ENCODE measurements at regions not wholly inside any gene's neighbourhood (a gene's known extent, or its start where the extent isn't known, plus 50 kb on each side); places are given as distances from the start of the nearest gene placed in this dataset.

GRCh38 chr12:131372706-131373195 is 338.1 kb upstream of the SFSWAP start:
- no peak for FAIRE-seq
- ChIA-PET POLR2A (ENCODE audit: partially characterized antibody) (no interaction called here), CTCF (ENCODE audit: partially characterized antibody) (no interaction called here)
- DNase-seq (ENCODE audit: low read depth in 1 of 2, low spot score in 2 of 2) = no peak
- no peak overlapping the region for H3K4me2 ChIP-seq (ENCODE audit: insufficient read depth in 1 of 2, low read depth in 2 of 2, low read length in 2 of 2)
- H2BK120ac ChIP-seq (replicated peaks; ENCODE audit: low read depth, low read length) = no peak overlapping the region
- peaks cover 0 to 2% (median 0%) of the 10 kb centered on the region in 4 experiments; a peak in 1 of 7 replicates for H3K4me1 ChIP-seq (replicated peaks in 1 of 4; ENCODE audit: control insufficient read depth in 3 of 4, insufficient read depth in 4 of 4, low read length in 3 of 4)
- no peak overlapping the region for H2AFZ ChIP-seq (ENCODE audit: low read length)
- H4K8ac ChIP-seq (ENCODE audit: extremely low read depth, insufficient read depth, low read length) = no peak overlapping the region; the same call in 1 of the 2 replicates
- no peak overlapping the region for H3K27ac ChIP-seq (ENCODE audit: low read depth, low read length)
- WGBS, 2 experiments (ENCODE audit: extremely low coverage in 1 of 2, insufficient coverage in 1 of 2, insufficient read length in 1 of 2, insufficient replicate concordance in 2 of 2, low coverage in 1 of 2, low lambda C conversion rate in 2 of 2, missing lambda C conversion rate in 1 of 2) = 93 to 100% methylated on average over 2 of the region's 2 CpGs
- H2BK20ac ChIP-seq (ENCODE audit: low read length) = no peak overlapping the region
- H3K4ac ChIP-seq (replicated peaks; ENCODE audit: insufficient read length, low read depth, low read length) = no peak overlapping the region
- TF ChIP-seq RNF2 (IDR thresholded peaks at IDR 0.05; ENCODE audit: borderline replicate concordance, low read depth, low read length, missing control alignments, poor library complexity, severe bottlenecking) (no peak), PHF8 (conservative IDR thresholded peaks at IDR 0.05; ENCODE audit: low read depth, low read length) (no peak), TCF12 (IDR thresholded peaks at IDR 0.05; ENCODE audit: low read depth, low read length) (no peak), TEAD4 (IDR thresholded peaks at IDR 0.05; ENCODE audit: low read depth, low read length) (no peak), RFX5 (IDR thresholded peaks at IDR 0.05; ENCODE audit: borderline replicate concordance, low read depth, low read length) (no peak), NRF1 (IDR thresholded peaks at IDR 0.05; ENCODE audit: low read depth, low read length) (no peak), KDM1A (IDR thresholded peaks at IDR 0.05; ENCODE audit: borderline replicate concordance, low read length) (no peak), RBBP5 (IDR thresholded peaks at IDR 0.05; ENCODE audit: borderline replicate concordance, low read depth, low read length) (no peak)
- H3K36me3 ChIP-seq (ENCODE audit: control insufficient read depth in 2 of 4, insufficient read depth in 4 of 4, low read length in 3 of 4) = no peaks in the 10 kb centered on the region
- H2BK5ac ChIP-seq (ENCODE audit: low read depth, low read length) = no peak overlapping the region
- H3K23ac ChIP-seq (ENCODE audit: insufficient read length) = no peak overlapping the region
- H3K27me3 ChIP-seq (replicated peaks in 1 of 4; ENCODE audit: control insufficient read depth in 3 of 4, extremely low read depth in 1 of 4, insufficient read depth in 3 of 4, low read length in 3 of 4) = no peaks in the 10 kb centered on the region
- peaks cover 5% of the 10 kb centered on the region; the same call in 1 of the 2 replicates for H3K23me2 ChIP-seq (ENCODE audit: low read depth, low read length)
- peaks cover 0 to 2% of the 10 kb centered on the region in 2 experiments for H4K20me1 ChIP-seq (replicated peaks in 1 of 2; ENCODE audit: control insufficient read depth in 1 of 2, insufficient read depth in 2 of 2, low read length in 2 of 2)
- peak overlapping the region; percentile 93 for H2AK5ac ChIP-seq (ENCODE audit: low read depth, low read length)
- no peak overlapping the region for H4K5ac ChIP-seq (ENCODE audit: insufficient read length, low read depth, low read length)
- H2BK15ac ChIP-seq (ENCODE audit: low read length) = no peak overlapping the region
- no peak overlapping the region for H3K14ac ChIP-seq (ENCODE audit: insufficient read length)
- no peak overlapping the region; the same call in 1 of the 2 replicates for H2BK12ac ChIP-seq (ENCODE audit: low read depth, low read length)
- no peaks in the 10 kb centered on the region for H3K79me2 ChIP-seq (ENCODE audit: control insufficient read depth in 1 of 2, insufficient read depth in 2 of 2, low read length in 2 of 2)
- H3K79me1 ChIP-seq (ENCODE audit: low read depth, low read length) = no peaks in the 10 kb centered on the region
- no peak overlapping the region for H3K56ac ChIP-seq (replicated peaks; ENCODE audit: insufficient read length, low read depth, low read length)
- H3K9me3 ChIP-seq (ENCODE audit: insufficient read depth in 2 of 2, low read depth in 1 of 2, low read length in 1 of 2) = no peaks in the 10 kb centered on the region
- H4K91ac ChIP-seq (replicated peaks; ENCODE audit: insufficient read length, low read length) = no peak overlapping the region
- no peak overlapping the region for H3K9ac ChIP-seq (replicated peaks in 1 of 4; ENCODE audit: extremely low read depth in 1 of 4, low read depth in 3 of 4, low read length in 3 of 4)
- no peak overlapping the region for H3K18ac ChIP-seq (ENCODE audit: extremely low read depth, low read length)
- H3K4me3 ChIP-seq (ENCODE audit: extremely low read depth in 1 of 4, insufficient read depth in 2 of 4, low read depth in 3 of 4, low read length in 4 of 4) = no peak overlapping the region

All from H1 (cell line).